A673 (cell line): ENCODE measurements at regions not wholly inside any gene's neighbourhood (a gene's known extent, or its start where the extent isn't known, plus 50 kb on each side); places are given as distances from the start of the nearest gene placed in this dataset.

Source experiments
- CTCF ChIP-seq: fragments of 300-800, 200-600 bp; sonication (generic); conservative IDR thresholded peaks from 2 replicates; pipeline ENCODE4 v1.5.1; 2017; ENCODE audit warnings: low read depth, mild to moderate bottlenecking, antibody characterized with exemption, low read length, moderate library complexity, mixed read lengths
- EZH2 ChIP-seq: fragments of 200-600 bp; sonication (generic); IDR thresholded peaks from 2 replicates; pipeline ENCODE4 v1.6.1; 2017; ENCODE audit warnings: borderline replicate concordance, low read depth, mild to moderate bottlenecking, mixed read lengths, antibody characterized with exemption, low read length; ENCODE audit not compliant: poor library complexity, severe bottlenecking

GRCh38 chr2:109675666-109676345 lies 61.6 kb downstream of the SOWAHC start:
- TF ChIP-seq CTCF (no peak), EZH2 (no peak)
